Panc1 (cell line): ENCODE measurements at regions not wholly inside any gene's neighbourhood (a gene's known extent, or its start where the extent isn't known, plus 50 kb on each side); places are given as distances from the start of the nearest gene placed in this dataset.

Experiments
- ATAC-seq: fragments of 200-7000 bp; cut with Tn5 transposase; 2 replicates; pipeline ENCODE4 v1.9.1; 2020; ENCODE audit warnings: mild to moderate bottlenecking, moderate library complexity
- BruUV-seq: library from RNA; stranded (reverse); fragments of 400-500 nt; replicated peaks from 2 replicates; lab custom pipeline; 2021; lab: Mats Ljungman, UMichigan
- CTCF ChIA-PET: fragments of 300-600 bp; sonication (Branson Sonifier 250); formaldehyde crosslinking; loops from one replicate; lab custom pipeline; 2022; ENCODE audit warnings: antibody characterized with exemption; lab: Charles Lee
- POLR2A ChIA-PET: fragments of 300-600 bp; sonication (Branson Sonifier 250); formaldehyde crosslinking; loops from one replicate; lab custom pipeline; 2022; ENCODE audit warnings: antibody characterized with exemption; lab: Charles Lee
- DNase-seq: peaks from one replicate; pipeline ENCODE4 v3.0.0-alpha.2; 2010; ENCODE audit warnings: low read depth, low spot score
- H3K27ac ChIP-seq: 2 replicates; pipeline ENCODE4 v1.5.1; 2011; ENCODE audit warnings: mild to moderate bottlenecking, low read length, inconsistent platforms
- H3K27me3 ChIP-seq: fragments of 200-500 bp; sonication (Bioruptor generic); 2 replicates; pipeline ENCODE4 v1.6.0; 2014; ENCODE audit warnings: low read length, inconsistent platforms; ENCODE audit not compliant: control insufficient read depth, insufficient read depth
- H3K36me3 ChIP-seq: fragments of 200-500 bp; sonication (Bioruptor generic); 2 replicates; pipeline ENCODE4 v1.5.1; 2014; ENCODE audit warnings: inconsistent platforms, mild to moderate bottlenecking, low read length, moderate library complexity; ENCODE audit not compliant: control insufficient read depth, insufficient read depth
- H3K4me1 ChIP-seq: 2 replicates; pipeline ENCODE4 v1.5.1; 2011; ENCODE audit warnings: inconsistent platforms, mild to moderate bottlenecking, low read length, moderate library complexity; ENCODE audit not compliant: control insufficient read depth, insufficient read depth
- H3K4me3 ChIP-seq, 2 experiments: 2 replicates each; pipeline ENCODE4 v1.5.1; 2011 to 2012; ENCODE audit warnings: low read depth in 2 of 2, low read length in 2 of 2, mild to moderate bottlenecking in 2 of 2, inconsistent platforms in 1 of 2, moderate library complexity in 1 of 2
- H3K9me3 ChIP-seq: fragments of 200-500 bp; sonication (Bioruptor generic); 2 replicates; pipeline ENCODE4 v1.5.1; 2014; ENCODE audit warnings: low read depth, mild to moderate bottlenecking, inconsistent platforms, low read length, moderate library complexity; ENCODE audit not compliant: control insufficient read depth, insufficient read depth
- POLR2AphosphoS5 ChIP-seq: IDR thresholded peaks from 2 replicates; pipeline ENCODE4 v1.6.1; 2012; ENCODE audit warnings: mild to moderate bottlenecking, low read depth, low read length, moderate library complexity
- SIN3A ChIP-seq: IDR thresholded peaks from 2 replicates; pipeline ENCODE4 v1.6.1; 2012; ENCODE audit warnings: low read depth, mild to moderate bottlenecking, low read length, moderate library complexity, borderline replicate concordance; ENCODE audit not compliant: insufficient read depth
- TCF7L2 ChIP-seq: IDR thresholded peaks from 2 replicates; pipeline ENCODE4 v1.6.1; 2011; ENCODE audit warnings: mild to moderate bottlenecking, low read depth, low read length, inconsistent platforms
- in situ Hi-C: cut with HindIII; loops from 2 replicates; pipeline ENCODE4 v1.10.0; 2016; ENCODE audit warnings: low sequenced_read_pairs, low pct_unique_long_range_greater_than_20kb
- intact Hi-C: fragments of 100-400 bp; cut with micrococcal nuclease; formaldehyde crosslinking; loops from one replicate; pipeline ENCODE4 v1.10.0; 2022; ENCODE audit not compliant: unreplicated experiment
- TF ChIP-seq, protein P1 (sequence below): fragments of 450-650 bp; IDR thresholded peaks from 2 replicates; pipeline ENCODE4 v1.5.1; 2017; ENCODE audit warnings: mild to moderate bottlenecking
- TF ChIP-seq, protein P2 (sequence below), 2 experiments: IDR thresholded peaks; 2 replicates each; pipeline ENCODE4 v1.6.1; 2011 to 2012; ENCODE audit warnings: low read depth in 2 of 2, control low read depth in 1 of 2, low read length in 1 of 2, mild to moderate bottlenecking in 1 of 2, moderate library complexity in 1 of 2; ENCODE audit not compliant: insufficient read depth in 1 of 2

- no peaks in the 10 kb centered on the region for H3K9me3 ChIP-seq
- ATAC-seq (no peak), DNase-seq (no peak)
- H3K36me3 ChIP-seq: no peaks in the 10 kb centered on the region; the same call in 1 of the 2 replicates
- ChIA-PET POLR2A (no interaction called here), CTCF (no interaction called here)
- BruUV-seq: no TSS peak
- TF ChIP-seq TCF7L2 (no peak), POLR2AphosphoS5 (no peak), SIN3A (no peak)
- TF ChIP-seq, protein P1, sequence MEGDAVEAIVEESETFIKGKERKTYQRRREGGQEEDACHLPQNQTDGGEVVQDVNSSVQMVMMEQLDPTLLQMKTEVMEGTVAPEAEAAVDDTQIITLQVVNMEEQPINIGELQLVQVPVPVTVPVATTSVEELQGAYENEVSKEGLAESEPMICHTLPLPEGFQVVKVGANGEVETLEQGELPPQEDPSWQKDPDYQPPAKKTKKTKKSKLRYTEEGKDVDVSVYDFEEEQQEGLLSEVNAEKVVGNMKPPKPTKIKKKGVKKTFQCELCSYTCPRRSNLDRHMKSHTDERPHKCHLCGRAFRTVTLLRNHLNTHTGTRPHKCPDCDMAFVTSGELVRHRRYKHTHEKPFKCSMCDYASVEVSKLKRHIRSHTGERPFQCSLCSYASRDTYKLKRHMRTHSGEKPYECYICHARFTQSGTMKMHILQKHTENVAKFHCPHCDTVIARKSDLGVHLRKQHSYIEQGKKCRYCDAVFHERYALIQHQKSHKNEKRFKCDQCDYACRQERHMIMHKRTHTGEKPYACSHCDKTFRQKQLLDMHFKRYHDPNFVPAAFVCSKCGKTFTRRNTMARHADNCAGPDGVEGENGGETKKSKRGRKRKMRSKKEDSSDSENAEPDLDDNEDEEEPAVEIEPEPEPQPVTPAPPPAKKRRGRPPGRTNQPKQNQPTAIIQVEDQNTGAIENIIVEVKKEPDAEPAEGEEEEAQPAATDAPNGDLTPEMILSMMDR: no peak
- TF ChIP-seq, protein P2, sequence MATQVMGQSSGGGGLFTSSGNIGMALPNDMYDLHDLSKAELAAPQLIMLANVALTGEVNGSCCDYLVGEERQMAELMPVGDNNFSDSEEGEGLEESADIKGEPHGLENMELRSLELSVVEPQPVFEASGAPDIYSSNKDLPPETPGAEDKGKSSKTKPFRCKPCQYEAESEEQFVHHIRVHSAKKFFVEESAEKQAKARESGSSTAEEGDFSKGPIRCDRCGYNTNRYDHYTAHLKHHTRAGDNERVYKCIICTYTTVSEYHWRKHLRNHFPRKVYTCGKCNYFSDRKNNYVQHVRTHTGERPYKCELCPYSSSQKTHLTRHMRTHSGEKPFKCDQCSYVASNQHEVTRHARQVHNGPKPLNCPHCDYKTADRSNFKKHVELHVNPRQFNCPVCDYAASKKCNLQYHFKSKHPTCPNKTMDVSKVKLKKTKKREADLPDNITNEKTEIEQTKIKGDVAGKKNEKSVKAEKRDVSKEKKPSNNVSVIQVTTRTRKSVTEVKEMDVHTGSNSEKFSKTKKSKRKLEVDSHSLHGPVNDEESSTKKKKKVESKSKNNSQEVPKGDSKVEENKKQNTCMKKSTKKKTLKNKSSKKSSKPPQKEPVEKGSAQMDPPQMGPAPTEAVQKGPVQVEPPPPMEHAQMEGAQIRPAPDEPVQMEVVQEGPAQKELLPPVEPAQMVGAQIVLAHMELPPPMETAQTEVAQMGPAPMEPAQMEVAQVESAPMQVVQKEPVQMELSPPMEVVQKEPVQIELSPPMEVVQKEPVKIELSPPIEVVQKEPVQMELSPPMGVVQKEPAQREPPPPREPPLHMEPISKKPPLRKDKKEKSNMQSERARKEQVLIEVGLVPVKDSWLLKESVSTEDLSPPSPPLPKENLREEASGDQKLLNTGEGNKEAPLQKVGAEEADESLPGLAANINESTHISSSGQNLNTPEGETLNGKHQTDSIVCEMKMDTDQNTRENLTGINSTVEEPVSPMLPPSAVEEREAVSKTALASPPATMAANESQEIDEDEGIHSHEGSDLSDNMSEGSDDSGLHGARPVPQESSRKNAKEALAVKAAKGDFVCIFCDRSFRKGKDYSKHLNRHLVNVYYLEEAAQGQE (IDR thresholded peaks at IDR 0.05; ENCODE audit: insufficient read depth in 1 of 2, low read depth in 2 of 2, low read length in 1 of 2): no peak
- H3K4me3 ChIP-seq: no peak overlapping the region
- intact Hi-C loops (no loop called here), in situ Hi-C loops (no loop called here)
- no peak overlapping the region for H3K27ac ChIP-seq
- H3K4me1 ChIP-seq: no peaks in the 10 kb centered on the region
- no peaks in the 10 kb centered on the region for H3K27me3 ChIP-seq
Observed at GRCh38 chr5:33363537-33363936, 77.2 kb upstream of the TARS1 start.

DNA sequence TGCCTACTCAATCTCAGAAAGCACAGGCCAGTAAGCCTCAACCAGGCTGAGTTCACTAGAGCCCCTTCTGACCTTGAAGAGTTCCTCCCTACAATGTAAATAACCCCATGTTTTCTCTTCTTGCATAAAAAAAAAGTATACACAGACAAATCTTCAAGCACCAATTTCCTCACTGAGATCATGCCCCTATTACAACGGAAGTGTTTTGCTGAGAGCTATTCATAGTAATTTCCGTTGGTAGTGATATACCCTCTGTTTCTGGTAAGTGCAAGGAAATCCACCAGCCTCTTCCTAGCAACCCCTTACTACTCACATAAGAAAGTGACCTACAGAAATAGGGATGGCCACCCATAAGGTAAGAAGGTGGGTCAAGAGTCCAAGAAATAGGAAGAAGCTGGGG lies 76.4 kb upstream of the TARS1 start:
- POLR2A ChIA-PET: no interaction called here
- intact Hi-C loops: no loop called here
- CTCF ChIA-PET: no interaction called here
- no peak for DNase-seq
- H3K4me3 ChIP-seq: no peak overlapping the region
- no peaks in the 10 kb centered on the region for H3K27me3 ChIP-seq
- BruUV-seq: no TSS peak
- H3K4me1 ChIP-seq: no peaks in the 10 kb centered on the region
- in situ Hi-C loops: no loop called here
- H3K36me3 ChIP-seq: no peaks in the 10 kb centered on the region; the same call in 1 of the 2 replicates
- no peak overlapping the region for H3K27ac ChIP-seq
- no peaks in the 10 kb centered on the region for H3K9me3 ChIP-seq
- TF ChIP-seq POLR2AphosphoS5 (no peak), SIN3A (no peak), TCF7L2 (no peak)
- TF ChIP-seq, protein P1: no peak
- TF ChIP-seq, protein P2 (IDR thresholded peaks at IDR 0.05; ENCODE audit: insufficient read depth in 1 of 2, low read depth in 2 of 2, low read length in 1 of 2): no peak
- no peak for ATAC-seq
